ENCODE measurements at regions not wholly inside any gene's neighbourhood (a gene's known extent, or its start where the extent isn't known, plus 50 kb on each side); places are given as distances from the start of the nearest gene placed in this dataset.

GRCh38 chr3:109532257-109533216 is 195.2 kb upstream of the DPPA4 start:
- DNase-seq: no peak

GRCh38 chr3:109545746-109546145 is 208.4 kb upstream of the DPPA4 start:
- no peak for DNase-seq

DNA sequence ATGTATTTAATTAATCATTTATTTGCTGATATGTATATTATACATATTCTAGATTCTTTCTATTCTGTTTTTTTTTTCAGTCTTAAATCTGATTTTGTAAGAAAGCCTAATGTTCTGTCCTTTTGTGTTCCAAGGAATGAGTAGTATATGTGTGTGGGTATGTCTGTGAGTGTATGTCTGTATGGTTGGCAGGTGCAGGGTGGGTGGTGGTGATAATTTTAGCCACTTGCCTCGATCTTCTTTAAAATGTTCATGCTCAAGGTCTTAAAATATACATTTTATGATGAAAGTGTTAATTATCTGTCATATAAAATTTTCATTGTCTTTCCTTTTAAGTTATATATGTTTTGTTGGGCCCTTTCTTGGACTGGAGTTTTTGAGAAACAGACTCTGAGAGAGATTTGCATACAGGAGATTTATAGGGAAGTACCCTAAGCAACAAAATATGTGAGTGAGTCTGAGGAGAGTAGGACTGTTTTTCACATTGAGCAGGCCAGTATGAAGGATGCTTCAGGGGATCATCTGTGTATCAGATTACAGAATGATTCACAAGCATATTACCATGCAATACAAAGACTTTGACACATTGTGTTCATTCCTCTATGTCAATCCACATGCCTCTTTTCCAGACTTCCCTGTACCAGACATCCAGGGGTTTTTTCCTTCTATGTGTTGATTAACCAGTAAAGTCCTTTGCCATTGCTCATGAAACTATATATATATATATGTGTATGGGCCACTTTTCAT is 211.0 kb upstream of the DPPA4 start:
- no peak for DNase-seq

- DNase-seq: no peak
Measured at GRCh38 chr3:109553591-109554371, 216.4 kb upstream of the DPPA4 start.

DNA sequence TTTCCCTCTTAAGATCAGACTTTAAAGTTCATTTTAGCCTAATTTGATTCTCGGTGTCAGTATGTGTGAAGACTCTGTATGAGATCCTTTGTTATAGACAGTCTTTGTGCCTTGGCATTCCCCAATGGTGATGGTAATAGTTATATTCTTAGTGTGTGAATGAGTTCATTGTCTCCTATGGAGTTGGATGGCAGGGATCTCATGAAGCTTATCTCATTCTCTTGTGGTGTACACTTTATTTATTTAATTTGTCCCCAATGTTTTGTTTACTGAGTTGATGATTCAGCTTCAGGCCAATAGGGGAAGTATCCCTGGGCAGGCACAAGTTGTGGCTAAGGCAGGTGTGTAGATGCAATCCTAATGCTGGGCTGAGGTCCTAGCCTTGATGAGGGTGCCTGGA is 222.0 kb upstream of the DPPA4 start:
- DNase-seq: no peak

DNA sequence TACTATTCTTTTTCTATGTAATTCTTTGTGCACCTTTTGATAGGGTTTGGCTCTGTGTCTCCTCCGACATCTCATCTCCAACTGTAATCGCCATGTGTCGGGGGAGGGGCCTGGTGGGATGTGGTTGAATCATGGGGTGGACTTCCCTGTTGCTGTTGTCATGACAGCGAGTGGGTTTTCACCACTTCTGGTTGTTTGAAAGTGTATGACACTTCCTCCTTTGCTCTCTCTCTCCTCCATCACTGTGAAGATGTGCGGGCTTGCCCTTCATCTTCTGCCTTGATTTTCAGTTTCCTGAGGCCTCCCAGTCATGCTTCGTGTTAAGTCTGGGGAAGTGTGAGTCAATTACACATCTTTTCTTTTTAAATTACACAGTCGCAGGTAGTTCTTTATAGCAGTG is 225.8 kb upstream of the DPPA4 start:
- DNase-seq: no peak

- DNase-seq: no peak
Measured at GRCh38 chr3:109569135-109569846, 231.9 kb upstream of the DPPA4 start.

- DNase-seq: no peak
Measured at GRCh38 chr3:109570408-109570807, 233.1 kb upstream of the DPPA4 start.

- DNase-seq: no peak
Measured at GRCh38 chr3:109572301-109572700, 235.0 kb upstream of the DPPA4 start.

GRCh38 chr3:109596991-109597390 is 259.6 kb upstream of the DPPA4 start:
- DNase-seq: no peak

DNA sequence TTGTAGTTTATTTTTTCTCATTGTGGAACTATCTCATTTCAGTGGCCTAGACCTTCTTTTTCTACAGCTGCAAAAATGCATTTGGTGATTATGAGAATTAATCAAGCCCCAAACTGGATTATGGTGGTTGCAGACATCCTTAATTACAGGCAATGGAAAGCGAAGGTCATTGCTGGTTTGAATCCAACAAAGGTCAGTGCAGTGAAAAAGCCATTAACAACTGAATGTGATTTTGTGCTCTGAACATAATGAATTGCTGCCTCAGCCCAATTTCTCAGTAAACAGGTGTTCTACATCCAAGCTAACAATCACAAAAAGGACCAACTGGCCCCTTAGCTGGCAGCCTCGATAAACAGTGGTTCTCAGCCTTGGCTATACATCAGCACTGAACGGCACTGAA is 260.1 kb upstream of the DPPA4 start:
- DNase-seq: no peak

- DNase-seq: no peak
Measured at GRCh38 chr3:109607897-109608296, 270.6 kb upstream of the DPPA4 start.

DNA sequence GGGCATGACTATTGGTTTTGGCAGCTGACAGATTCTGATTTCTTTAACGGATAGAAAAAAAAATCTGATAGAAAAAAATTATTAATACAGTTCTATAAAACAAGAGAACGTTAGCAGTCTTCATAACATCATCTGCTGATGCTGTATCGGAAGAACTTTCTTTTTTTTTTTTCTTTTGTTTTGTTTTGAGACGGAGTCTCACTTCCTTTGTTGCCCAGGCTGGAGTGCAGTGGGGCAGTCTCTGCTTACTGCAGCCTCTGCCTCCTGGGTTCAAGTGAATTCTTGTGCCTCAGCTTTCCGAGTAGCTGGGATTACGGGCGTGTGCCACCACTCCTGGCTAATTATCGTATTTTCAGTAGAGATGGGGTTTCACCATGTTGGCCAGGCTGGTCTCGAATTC is 271.2 kb upstream of the DPPA4 start:
- DNase-seq: no peak

DNA sequence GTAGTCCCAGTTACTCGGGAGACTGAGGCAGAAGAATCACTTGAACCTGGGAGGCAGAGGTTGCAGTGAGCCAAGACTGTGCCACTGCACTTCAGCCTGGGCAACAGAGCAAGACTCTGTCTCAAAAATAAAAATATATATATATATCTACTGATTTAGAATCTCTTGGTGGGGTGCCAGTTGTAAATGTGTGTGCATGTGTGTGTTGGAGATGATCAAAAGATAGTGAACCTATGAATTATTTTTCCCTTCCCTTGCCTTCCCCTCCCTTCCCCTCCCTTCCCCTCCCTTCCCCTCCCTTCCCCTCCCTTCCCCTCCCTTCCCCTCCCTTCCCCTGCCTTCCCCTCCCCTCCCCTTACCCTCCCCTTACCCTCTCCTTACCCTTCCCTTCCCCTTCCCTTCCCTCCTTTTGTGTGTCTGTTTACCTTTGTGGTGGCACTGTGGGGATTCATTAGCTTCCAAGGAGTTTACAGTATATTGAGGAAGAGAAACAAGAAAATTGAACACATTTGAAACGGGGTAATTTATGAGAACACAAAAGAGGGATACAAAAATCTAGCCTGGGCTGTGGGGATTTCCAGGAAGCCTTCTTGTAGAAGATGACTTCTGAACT is 281.5 kb upstream of the DPPA4 start:
- DNase-seq: no peak

- no peak for DNase-seq
Measured at GRCh38 chr3:109631897-109632296, 294.6 kb upstream of the DPPA4 start.

DNA sequence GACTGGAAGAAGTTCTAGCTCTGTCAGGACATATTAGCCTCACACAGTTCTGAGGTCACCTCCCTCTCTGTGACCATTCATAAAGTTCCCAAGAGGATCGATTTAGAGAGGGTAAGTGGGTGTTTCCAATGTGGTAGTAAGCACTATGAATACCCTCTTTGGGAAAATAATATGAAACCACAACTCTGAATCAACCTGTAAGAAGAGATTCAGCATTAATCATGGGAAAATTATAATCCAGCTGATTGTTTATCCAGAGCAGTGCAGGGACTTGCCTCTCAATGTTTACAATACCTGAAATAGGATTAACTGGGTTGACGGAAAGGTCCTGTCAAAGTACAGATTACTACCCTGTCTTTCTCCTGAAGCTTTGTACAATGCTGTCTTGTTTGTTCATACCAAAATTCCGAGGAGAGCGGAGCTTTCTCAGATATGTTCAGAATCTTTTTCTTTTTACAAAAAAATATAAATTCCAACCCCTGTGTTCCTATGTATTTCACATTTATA is 302.9 kb upstream of the DPPA4 start:
- DNase-seq: no peak

GRCh38 chr3:109642025-109642424 is 304.7 kb upstream of the DPPA4 start:
- DNase-seq: no peak

- DNase-seq: no peak
Measured at GRCh38 chr3:109643590-109643989, 306.2 kb upstream of the DPPA4 start.

- no peak for DNase-seq
Measured at GRCh38 chr3:109644332-109644731, 307.0 kb upstream of the DPPA4 start.

DNA sequence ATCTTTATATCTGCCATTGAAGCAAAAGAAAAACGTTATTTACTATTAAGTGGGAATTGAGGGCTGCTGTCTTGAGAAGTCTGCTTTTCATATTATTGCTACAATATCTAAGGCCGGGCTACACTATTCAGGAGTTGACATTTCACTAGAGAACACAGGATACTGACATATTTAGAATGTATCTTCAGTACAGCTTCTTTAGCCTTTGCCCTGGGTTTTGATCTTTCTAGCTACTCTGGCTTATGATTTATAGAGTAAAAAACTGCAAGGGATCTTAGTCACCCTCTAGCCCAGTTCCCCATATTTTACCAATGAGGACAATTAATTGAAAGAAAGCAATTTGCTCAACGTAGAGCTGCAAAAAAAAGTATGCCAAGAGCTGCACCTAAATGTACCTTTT is 307.4 kb upstream of the DPPA4 start:
- no peak for DNase-seq

DNA sequence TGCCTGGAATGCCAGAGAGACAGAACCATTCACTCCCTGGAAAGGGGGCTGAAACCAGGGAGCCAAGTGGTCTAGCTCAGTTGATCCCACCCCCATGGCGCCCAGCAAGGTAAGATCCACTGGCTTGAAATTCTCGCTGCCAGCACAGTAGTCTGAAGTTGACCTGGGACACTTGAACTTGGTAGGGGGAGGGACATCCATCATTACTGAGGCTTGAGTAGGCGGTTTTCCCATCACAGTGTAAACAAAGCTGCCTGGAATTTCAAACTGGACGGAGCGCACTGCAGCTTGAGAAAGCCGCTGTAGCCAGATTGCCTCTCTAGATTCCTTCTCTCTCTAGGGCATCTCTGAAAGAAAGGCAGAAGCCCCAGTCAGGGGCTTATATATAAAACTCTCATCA is 310.7 kb upstream of the DPPA4 start:
- no peak for DNase-seq

GRCh38 chr3:109656225-109656624 is 318.9 kb upstream of the DPPA4 start:
- no peak for DNase-seq
